Suppressor macrophage treated with lipopolysaccharide for 1 hour (primary cell): ENCODE measurements at regions not wholly inside any gene's neighbourhood (a gene's known extent, or its start where the extent isn't known, plus 50 kb on each side); places are given as distances from the start of the nearest gene placed in this dataset.
"Not testable (repeated sequence)": the region's sequence is repeated elsewhere in the genome, so short reads cannot be mapped to it uniquely, and the experiment has no call there.

Source experiments
- DNase-seq, 3 donors: peaks; one replicate each; pipeline ENCODE4 v3.0.0-alpha.2; 2020 to 2022

DNA sequence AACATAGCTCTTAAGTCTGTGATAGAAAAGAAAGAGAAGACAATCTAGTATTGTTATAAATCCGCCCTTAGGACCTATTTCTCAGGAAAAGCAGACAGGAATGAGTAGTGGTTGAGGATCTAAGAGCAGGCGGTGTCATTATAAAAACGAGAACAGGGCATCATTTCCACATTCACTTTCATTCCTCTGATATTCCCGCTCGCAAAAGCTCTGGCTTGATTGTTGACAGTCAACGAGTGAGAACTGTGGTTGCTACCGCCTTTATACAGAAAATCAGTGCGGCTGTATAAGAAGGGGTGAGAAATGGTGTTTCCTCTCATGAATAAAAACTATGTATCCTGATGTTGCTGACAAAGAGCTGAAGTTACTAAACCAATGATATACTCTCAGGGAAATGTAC, 1409.6 kb upstream of the WWC1 start:
- DNase-seq = no peak

DNA sequence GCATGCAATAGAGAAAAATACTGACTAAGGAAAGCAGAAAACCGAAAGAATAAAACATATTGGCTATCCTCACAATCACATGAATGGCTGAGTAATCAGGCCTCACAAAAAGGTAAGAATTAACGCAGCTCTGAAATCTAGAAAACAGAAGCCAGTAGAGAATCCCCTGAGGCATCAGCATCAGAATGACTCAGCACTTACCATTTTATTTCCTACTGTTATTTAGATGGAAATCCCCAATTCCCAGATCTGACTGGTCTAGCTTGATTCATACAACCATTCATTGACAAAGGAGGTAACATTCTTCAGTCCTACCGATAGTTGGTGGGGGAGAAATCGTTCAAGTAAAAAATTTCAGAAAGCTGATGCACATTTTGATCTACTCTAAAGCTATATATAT, 1408.4 kb upstream of the WWC1 start:
- DNase-seq = no peak

DNA sequence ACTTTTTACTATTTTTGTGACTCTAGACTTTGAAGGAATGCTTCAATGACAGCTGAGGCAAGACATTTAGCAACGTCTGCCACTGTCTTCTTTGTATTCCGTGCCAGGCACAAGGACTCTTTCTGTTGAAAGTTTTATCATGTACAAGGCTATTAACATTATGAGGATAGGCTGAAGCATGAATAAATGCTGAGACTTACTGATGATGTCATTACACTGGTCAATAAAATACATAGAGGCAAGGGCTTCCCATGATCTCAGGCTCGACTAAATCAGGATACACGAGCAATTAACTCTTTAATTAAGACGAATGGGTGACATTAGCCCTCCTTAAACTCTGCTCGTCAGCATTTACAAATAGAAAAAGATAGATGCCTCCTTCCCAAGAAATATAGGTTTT, 1393.3 kb upstream of the WWC1 start:
- no peak for DNase-seq

DNA sequence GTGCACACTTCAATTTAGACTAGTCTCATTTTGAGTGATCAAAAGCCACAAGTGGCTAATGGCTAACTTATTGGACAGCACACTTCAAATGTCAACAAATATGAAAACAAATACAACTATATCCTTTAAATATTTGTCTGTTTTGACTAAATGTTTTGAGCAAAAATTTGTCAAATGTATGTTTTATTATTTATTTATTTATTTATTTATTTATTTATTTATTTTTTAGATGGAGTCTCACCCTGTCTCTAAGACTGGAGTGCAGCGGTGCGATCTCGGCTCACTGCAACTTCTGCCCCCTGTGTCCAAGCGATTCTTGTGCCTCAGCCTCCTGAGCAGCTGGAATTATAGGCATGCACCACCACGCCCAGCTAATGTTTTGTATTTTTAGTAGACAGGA, 1392.1 kb upstream of the WWC1 start:
- DNase-seq = no peak

DNA sequence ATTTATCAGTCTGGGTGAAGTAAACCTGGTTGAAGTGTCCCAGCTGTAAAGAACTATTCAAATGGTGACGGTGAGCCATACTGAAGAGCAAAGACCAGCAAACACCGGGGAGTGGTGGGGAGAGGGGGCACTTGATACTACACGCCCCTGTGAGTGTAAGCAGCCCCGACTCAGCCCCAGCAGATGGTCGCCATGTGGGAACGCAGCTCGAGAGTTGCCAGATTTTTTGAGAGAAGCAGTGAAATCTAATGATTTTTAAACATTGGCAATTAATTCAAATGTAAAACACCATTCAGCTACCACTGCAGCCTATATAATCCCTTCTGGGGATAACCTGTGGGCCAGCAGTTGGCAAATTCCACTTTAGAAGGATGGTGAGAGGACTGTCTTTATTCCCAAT, 1386.9 kb upstream of the WWC1 start:
- no peak for DNase-seq

DNA sequence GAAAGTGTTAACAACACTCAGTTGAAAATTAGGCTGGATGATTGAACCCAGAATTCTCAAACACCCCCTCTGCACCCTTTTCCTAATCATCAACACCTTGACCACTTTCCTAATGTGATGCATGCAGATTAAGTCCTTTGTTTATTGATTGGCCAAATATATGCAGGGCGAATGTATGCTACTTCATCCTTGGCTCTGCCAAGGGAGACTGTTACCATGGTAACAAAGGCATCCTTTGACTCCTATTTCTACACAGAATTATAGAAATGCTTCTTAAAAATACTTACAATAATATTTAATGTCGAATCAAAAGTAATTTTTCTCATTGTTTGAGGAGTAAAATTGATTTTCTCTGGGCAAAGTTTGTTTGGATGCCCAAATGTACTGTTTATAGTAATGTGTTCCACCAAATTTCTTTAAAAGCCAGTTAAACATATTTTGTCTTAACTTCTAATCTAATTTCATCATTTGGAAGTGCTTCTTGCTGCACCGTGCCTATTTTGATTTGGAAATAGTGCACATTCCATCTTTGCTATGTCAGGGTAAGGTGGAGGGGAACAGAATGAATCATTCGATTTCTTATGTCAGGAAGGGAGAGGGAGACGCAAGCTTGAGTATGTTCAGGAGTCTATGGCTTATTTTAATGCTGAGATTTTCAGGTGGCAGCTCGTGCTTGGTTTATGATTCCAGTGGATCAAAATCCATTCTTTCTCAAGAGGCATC, 1384.3 kb upstream of the WWC1 start:
- no peak for DNase-seq

DNA sequence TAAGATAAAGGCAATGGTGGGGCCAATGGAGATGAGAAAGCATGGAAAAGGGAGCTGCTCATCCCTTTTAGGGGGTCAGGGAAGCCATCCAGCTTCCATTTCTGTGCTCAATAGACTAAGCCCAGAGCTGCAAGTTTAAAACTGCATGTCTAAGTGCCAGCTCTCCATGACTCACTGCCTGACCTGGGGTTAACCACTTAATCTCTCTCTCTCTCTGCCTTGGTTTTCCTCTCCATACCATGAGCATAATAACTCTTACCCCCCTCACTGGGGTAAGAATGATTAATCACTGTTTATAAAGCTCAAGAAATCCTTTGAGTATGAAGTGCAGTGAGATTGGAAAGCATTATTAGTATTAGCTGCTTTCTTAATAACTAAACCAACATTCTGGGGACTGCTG, 1382.4 kb upstream of the WWC1 start:
- DNase-seq = no peak

DNA sequence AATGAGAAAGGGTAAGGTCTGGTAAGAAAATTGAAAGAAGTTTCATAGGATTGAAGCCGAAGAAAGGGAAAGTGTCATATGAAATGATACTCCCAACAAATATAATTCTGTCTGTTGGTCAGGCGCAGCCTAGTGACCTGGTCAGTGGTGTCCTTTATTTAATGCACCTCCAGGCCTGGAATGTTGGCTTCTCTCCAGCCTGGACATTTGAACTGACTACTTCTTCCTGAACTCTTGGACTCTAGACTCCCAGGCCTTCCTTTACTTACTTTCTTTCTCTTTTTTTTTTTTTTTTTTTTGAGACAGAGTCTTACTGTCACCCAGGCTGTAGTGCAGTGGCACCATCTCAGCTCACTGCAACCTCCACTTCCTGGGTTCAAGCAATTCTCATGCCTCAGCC, 1381.5 kb upstream of the WWC1 start:
- DNase-seq = no peak

DNA sequence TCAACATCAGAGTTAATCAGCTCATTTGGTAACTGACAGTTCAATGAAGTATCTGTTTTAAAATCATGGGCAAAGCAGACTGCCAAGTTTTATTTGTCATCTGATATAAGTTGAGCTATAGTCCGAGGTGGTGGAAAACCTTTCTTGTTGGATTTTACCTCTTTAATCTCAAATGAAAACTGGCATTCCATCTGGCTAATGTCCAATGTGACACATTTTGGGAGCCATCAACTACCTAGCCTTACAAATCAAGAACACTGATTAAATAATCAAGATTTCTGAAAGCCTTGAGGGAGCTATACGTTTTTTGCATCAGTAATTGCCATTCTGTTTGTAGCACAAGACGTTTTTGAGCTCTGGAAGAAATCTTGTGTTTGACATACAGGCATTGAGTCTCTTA, 1380.5 kb upstream of the WWC1 start:
- no peak for DNase-seq

DNA sequence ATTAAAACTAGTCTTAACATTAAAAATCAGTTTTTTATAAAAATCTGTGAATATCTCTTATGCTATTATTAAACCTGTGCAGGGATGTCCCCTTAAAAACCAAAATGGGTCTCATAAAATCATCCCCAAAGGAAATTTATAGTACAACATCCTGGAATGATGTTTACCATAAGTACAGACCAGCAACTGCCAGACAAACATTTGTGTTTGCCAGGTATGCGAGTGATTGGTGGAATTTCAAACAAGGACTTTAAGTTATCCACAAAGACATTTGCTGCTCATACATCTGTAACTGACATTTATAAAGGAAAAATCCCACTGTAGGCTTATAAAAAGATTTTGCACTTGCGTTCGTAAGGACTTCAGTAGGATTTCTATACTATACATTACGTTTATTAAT, 1375.4 kb upstream of the WWC1 start:
- no peak for DNase-seq

DNA sequence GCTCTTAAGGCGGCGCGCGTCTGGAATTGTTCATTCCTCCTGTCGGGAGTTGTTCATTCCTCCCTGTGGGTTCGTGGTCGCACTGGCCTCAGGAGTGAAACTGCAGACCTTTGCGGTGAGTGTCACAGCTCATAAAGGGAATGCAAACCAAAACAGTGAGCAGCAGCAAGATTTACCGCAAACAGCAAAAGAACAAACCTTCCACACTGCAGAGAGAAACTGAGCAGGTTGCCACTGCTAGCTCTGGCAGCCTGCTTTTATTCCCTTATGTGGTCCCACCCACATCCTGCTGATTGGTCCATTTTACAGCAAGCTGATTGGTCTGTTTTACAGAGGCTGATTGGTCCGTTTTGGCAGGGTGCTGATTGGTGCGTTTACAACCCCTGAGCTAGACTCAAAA, 1365.3 kb upstream of the WWC1 start:
- no peak for DNase-seq

DNA sequence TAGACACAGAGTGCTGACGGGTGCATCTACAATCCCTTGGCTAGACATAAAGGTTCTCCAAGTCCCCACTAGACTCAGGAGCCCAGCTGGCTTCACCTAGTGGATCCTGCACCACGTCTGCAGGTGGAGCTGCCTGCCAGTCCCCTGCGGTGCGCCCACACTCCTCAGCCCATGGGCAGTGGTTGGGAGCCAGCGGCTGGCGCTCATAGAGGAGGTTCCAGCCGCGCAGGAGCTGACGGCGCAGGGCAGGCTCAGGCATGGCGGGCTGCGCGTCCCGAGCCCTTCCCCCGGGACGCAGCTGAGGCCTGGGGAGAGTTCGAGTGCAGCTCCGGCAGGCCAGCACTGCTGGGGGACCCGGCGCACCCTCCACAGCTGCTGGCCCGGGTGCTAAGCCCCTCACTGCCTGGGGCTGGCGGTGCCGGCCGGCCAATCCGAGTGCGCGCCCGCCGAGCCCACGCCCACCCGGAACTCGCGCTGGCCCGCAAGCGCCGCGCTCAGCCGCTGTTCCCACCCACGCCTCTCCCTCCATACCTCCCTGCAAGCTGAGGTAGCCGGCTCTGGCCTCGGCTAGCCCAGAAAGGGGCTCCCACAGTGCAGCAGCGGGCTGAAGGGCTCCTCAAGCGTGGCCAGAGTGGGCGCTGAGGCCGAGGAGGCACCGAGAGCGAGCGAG, 1364.5 kb upstream of the WWC1 start:
- not testable (repeated sequence) for DNase-seq

DNA sequence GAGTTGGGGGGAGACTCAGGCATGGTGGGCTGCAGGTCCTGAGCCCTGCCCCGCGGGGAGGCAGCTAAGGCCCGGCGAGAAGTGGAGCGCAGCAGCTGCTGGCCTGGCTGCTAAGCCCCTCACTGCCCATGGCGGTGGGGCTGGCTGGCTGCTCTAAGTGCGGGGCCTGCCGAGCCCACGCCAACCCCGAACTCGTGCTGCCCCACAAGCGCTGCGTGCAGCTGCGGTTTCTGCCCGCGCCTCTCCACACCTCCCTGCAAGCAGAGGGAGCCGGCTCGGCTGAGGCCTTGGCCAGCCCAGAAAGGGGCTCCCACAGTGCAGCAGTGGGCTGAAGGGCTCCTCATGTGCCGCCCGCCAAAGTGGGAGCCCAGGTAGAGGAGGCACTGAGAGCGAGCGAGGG, 1355.1 kb upstream of the WWC1 start:
- DNase-seq = no peak

DNA sequence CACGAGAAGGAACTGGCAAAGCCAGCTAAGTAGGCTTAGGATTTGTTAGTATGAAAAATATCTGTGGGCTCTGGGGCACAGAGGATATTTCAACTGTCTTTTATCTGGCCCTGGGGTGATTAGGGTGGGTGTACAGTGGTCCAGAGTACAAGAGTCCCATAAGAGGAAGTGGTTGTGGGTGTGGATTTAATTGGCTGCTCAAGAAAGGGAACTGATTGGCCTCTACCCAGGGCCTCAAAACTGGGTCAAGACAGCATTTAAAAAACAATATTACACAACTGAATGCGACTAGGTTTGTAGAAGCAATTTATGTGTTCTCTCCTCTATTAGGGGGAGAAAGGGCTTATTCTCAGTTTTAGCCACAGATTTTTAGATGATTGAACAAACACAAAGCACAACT, 1353.4 kb upstream of the WWC1 start:
- no peak for DNase-seq

DNA sequence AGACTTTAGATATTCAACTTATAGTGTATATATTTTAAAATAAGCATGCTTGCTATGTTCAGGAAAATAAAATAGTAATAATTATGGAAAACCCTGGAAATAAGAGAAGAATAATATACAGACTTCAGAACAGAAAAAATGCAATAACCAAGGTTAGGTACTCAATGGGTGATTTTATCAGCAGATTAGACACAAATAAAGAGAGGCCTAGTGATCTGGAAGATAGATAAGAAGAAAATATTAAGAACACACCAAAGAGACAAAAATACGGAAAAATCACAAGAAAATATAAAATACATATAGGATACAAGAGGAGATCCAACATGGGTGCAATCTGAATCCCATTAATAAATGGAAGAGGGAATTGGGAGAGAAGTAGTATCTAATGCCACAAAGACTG, 1348.5 kb upstream of the WWC1 start:
- no peak for DNase-seq

DNA sequence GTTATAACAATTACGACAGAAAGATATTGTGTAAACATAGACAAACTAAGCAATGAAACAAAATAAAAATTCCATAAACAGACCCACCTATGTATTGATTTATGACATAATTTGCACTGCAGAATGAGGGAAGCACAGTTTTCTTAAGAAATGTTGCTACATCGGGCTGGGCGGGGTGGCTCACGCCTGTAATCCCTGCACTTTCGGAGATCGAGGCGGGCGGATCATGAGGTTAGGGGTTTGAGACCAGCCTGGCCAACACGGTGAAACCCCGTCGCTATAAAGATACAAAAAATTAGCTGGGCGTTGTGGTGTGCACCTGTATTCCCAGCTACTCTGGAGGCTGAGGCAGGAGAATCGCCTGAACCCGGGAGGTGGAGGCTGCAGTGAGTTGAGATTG, 1344.4 kb upstream of the WWC1 start:
- DNase-seq = no peak

DNA sequence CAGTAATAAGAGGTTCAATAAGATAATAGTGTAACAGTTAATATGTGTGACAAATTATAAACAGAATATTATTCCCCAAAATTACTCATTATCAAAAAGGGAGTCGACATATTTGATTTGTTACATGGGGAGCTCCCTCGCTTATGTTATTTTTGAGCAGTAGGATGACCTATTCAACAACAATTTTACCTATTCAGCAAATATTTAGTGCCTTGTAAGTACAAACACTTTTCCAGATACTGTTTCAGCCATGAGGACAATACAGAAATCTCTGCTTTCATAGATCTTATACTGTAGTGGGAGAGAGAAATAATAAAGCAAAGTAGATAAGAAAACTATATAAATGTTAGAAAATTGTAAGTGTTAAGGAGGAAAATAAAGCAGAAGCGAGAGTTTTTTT, 1342.8 kb upstream of the WWC1 start:
- no peak for DNase-seq

DNA sequence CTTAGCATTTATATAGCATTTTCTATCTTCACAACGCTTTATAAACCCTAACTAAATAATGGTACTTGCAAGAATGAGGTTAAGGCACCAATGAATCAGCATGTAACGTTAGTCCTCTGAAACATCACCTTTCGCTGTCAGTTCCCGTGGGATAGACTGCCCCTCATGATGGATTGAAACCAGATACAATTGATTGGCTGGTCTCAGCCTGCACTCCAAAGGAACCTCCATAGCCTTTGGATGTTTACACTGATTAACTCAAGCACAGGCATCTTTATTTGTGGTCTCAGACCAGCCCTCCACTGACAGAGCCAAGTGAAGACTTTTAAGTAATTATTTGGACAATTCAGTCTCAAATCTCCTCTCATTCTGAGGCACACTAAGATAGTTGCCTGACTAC, 1339.4 kb upstream of the WWC1 start:
- no peak for DNase-seq

DNA sequence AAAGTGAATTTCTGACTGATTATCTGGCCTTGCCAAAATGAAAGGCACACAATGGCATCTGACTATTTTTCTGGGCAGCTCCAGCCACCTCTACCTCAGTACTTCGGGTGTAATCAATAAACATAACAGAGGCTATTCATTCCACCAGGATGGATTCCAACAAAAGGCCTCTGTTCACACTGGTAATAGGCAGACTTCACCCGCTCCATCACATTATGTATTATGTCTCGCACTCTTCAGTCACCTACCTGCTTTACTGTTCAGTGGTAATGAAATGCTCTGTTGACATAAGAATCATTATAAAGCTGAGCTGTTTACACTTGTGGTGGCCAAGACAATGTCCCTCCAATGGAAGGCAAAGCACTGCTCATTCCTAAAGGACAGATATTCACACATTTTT, 1333.7 kb upstream of the WWC1 start:
- DNase-seq = no peak

DNA sequence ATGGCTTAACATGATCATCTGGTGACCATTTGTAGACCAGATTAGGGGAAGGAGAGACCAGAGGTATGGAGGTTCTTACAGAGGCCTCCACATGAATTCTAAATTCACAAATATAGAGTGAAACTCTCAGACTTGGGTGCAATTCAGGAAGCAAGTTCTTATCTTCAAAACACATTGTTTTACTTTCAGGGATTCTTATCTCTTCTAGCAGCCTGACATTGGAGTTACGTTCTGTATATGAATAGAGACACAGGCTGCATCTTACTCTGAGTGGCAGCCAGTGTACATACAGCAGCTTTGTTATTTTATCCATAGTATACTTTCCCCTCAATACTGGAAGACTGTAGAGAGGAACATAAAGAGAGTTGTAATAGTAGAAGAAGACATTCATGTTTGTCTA, 1331.7 kb upstream of the WWC1 start:
- no peak for DNase-seq

DNA sequence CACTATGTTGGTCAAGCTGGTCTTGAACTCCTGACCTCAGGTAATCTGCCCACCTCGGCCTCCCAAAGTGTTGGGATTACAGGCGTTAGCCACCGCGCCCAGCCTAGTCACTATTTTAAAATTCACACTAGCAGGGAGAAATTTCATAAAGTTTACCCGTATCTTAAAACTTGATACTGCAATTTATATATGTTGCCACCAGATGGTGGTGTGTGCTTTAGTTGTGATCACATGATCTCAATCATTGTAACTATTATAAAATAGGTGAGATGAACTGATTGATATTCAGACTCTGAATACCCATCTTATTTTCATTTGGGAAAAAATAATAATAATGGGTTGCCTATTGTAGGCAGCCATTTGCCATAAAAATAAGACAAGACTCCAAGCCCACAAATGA, 1330.4 kb upstream of the WWC1 start:
- DNase-seq = no peak

DNA sequence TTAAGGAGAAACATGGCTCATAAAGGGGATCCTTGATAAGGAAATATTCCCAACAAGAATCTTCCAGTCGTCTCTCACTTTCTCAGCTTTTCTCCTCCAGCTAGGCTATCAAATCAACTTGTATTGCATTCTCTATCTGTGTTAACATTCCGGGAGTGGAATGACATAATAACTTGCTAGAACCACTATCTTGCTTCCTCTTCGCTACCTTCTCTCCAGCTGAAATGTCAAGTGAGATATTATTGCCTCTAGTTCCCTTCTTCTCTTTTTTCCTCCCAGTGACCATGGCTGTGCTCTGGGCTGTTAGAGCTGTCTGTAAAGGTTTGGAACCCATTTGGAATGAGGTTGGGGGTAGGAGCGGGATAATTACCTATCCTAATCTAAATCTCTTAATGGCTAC, 1329.5 kb upstream of the WWC1 start:
- no peak for DNase-seq

DNA sequence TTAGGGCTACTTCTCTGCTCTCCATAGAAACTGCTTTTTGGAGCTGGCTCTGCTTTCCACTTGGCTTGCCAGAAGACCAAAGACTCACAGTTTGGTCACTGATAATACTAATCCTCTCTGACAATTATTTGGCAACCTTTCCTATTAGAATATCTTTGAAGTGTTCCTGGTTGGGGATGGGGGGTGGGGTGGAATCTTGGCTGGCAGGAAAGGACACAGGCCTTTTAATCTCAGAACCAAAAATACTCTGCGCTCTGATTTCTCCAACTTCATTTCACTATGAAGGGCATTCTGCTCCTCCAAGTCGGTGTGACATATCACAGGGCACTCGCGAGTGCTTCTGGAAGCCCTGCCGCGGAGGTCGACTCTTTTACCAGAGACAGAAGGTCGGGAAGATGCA, 1329.0 kb upstream of the WWC1 start:
- no peak for DNase-seq

DNA sequence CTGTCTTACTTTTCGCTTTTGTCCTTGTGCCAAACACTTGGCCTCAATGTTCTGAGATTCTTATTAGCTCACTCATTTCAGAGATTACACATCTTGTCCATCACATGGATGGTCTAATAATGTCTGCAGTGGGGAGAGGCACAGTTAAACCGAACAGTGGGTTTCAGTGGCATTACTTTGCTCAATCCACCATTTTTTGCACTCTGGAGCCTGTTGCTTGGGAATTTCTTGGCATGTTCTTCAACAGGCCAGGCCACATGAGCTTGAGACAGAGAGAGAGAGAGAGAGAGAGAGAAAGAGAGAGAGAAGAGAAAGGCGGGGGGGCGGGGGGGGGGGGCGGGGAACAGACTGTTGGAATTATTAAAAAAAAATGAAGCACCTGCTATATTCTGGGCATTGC, 1327.8 kb upstream of the WWC1 start:
- DNase-seq = no peak

DNA sequence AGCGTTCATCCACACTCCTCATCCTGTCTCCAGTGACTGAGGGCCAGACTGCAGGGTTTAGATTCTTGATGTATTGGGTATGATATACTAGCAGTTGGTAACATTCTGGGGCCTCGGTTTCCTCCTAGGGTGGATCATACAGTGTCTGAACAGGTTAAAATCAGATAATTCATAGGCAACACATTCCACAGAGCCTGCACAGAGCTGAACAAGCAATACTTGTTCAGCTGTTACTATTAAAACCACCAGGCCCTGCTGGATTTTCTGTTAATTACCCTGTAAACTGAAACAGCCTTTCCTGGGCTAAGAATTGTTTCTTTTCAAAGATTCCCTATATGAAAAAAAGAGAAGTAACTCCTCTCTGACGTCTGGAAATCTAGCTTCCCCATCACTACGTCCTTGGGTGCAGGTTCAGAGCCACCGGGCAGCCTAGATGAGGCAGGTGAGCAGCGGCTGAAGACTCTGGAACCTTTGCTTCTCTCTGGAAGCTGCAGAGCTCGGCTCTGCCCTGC, 1313.5 kb upstream of the WWC1 start:
- peak in 2 of 3 donors; percentile 3 to 4 for DNase-seq
